GM12878 (cell line): ENCODE measurements at regions not wholly inside any gene's neighbourhood (a gene's known extent, or its start where the extent isn't known, plus 50 kb on each side); places are given as distances from the start of the nearest gene placed in this dataset.

Experiments used
- EED ChIP-seq: sonication (generic); IDR thresholded peaks from 2 replicates; pipeline ENCODE4 v1.6.1; 2016; ENCODE audit warnings: antibody characterized with exemption, low read depth
- ESRRA ChIP-seq: IDR thresholded peaks from 2 replicates; pipeline ENCODE4 v1.6.1; 2012; ENCODE audit warnings: mild to moderate bottlenecking, low read length, improper control_type of control experiment
- SREBF2 ChIP-seq: IDR thresholded peaks from 2 replicates; pipeline ENCODE4 v1.6.1; 2012; ENCODE audit warnings: mild to moderate bottlenecking, low read length
- SUPT20H ChIP-seq: IDR thresholded peaks from 2 replicates; pipeline ENCODE4 v1.6.1; 2011; ENCODE audit warnings: low read depth, mild to moderate bottlenecking, low read length, moderate library complexity, borderline replicate concordance; ENCODE audit not compliant: control insufficient read depth
- TCF7 ChIP-seq: IDR thresholded peaks from 2 replicates; pipeline ENCODE4 v1.6.1; 2014; ENCODE audit warnings: antibody characterized with exemption, borderline replicate concordance
- TF ChIP-seq, protein P1 (sequence below): fragments of 450-650 bp; IDR thresholded peaks from 2 replicates; pipeline ENCODE4 v1.6.1; 2018; ENCODE audit warnings: borderline replicate concordance, mild to moderate bottlenecking; ENCODE audit not compliant: partially characterized antibody
- TF ChIP-seq, protein P2 (sequence below): fragments of 450-650 bp; IDR thresholded peaks from 2 replicates; pipeline ENCODE4 v1.6.1; 2017; ENCODE audit warnings: low read depth, mild to moderate bottlenecking, moderate library complexity
- TF ChIP-seq, protein P3 (sequence below): fragments of 450-650 bp; conservative IDR thresholded peaks from 2 replicates; pipeline ENCODE4 v1.6.1; 2017; ENCODE audit warnings: mild to moderate bottlenecking, moderate library complexity
- TF ChIP-seq, protein P4 (sequence below): IDR thresholded peaks from 2 replicates; pipeline ENCODE4 v1.6.1; 2011; ENCODE audit warnings: mild to moderate bottlenecking, low read depth, low read length, moderate library complexity; ENCODE audit not compliant: insufficient replicate concordance

DNA sequence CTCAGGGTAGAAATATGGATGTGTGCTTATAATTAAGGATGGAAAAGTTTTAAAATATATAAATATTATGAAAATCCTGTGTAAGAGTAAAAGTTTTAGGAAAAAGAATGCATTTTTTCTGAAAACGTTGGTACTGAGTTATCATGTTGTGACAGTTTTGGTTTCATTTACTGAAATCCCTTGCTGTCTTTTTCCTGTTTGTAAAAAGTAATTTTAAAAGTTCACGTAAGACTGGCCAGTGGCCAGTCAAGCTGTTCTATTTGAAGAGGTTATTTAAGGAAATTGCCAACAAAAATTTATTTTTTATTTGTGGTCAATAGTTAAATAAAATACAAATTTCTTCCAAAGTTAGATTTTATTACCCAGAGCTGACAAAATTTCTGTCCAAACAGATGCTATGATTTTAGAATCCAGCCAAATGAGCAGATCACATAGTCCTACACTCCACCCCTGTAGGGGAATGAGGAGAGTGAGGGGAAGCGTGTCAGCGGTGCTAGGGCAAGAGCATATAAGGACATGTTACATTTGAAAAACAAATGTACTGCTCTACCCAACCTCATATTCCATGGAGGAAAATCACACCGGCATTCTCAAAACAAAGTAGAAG lies 297.8 kb upstream of the TFPI start (continued):
- TF ChIP-seq, protein P1, sequence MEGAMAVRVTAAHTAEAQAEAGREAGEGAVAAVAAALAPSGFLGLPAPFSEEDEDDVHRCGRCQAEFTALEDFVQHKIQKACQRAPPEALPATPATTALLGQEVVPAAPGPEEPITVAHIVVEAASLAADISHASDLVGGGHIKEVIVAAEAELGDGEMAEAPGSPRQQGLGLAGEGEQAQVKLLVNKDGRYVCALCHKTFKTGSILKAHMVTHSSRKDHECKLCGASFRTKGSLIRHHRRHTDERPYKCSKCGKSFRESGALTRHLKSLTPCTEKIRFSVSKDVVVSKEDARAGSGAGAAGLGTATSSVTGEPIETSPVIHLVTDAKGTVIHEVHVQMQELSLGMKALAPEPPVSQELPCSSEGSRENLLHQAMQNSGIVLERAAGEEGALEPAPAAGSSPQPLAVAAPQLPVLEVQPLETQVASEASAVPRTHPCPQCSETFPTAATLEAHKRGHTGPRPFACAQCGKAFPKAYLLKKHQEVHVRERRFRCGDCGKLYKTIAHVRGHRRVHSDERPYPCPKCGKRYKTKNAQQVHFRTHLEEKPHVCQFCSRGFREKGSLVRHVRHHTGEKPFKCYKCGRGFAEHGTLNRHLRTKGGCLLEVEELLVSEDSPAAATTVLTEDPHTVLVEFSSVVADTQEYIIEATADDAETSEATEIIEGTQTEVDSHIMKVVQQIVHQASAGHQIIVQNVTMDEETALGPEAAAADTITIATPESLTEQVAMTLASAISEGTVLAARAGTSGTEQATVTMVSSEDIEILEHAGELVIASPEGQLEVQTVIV, result no peak
- TF ChIP-seq EED (no peak), ESRRA (no peak), TCF7 (no peak), SREBF2 (no peak), SUPT20H (no peak)
- TF ChIP-seq, protein P2, sequence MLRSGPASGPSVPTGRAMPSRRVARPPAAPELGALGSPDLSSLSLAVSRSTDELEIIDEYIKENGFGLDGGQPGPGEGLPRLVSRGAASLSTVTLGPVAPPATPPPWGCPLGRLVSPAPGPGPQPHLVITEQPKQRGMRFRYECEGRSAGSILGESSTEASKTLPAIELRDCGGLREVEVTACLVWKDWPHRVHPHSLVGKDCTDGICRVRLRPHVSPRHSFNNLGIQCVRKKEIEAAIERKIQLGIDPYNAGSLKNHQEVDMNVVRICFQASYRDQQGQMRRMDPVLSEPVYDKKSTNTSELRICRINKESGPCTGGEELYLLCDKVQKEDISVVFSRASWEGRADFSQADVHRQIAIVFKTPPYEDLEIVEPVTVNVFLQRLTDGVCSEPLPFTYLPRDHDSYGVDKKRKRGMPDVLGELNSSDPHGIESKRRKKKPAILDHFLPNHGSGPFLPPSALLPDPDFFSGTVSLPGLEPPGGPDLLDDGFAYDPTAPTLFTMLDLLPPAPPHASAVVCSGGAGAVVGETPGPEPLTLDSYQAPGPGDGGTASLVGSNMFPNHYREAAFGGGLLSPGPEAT, result no peak
- TF ChIP-seq, protein P3, sequence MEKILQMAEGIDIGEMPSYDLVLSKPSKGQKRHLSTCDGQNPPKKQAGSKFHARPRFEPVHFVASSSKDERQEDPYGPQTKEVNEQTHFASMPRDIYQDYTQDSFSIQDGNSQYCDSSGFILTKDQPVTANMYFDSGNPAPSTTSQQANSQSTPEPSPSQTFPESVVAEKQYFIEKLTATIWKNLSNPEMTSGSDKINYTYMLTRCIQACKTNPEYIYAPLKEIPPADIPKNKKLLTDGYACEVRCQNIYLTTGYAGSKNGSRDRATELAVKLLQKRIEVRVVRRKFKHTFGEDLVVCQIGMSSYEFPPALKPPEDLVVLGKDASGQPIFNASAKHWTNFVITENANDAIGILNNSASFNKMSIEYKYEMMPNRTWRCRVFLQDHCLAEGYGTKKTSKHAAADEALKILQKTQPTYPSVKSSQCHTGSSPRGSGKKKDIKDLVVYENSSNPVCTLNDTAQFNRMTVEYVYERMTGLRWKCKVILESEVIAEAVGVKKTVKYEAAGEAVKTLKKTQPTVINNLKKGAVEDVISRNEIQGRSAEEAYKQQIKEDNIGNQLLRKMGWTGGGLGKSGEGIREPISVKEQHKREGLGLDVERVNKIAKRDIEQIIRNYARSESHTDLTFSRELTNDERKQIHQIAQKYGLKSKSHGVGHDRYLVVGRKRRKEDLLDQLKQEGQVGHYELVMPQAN, result no peak
- TF ChIP-seq, protein P4, sequence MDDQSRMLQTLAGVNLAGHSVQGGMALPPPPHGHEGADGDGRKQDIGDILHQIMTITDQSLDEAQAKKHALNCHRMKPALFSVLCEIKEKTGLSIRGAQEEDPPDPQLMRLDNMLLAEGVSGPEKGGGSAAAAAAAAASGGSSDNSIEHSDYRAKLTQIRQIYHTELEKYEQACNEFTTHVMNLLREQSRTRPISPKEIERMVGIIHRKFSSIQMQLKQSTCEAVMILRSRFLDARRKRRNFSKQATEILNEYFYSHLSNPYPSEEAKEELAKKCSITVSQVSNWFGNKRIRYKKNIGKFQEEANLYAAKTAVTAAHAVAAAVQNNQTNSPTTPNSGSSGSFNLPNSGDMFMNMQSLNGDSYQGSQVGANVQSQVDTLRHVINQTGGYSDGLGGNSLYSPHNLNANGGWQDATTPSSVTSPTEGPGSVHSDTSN, result no peak
